ENCODE measurements at regions not wholly inside any gene's neighbourhood (a gene's known extent, or its start where the extent isn't known, plus 50 kb on each side); places are given as distances from the start of the nearest gene placed in this dataset.
"Not testable (repeated sequence)": the region's sequence is repeated elsewhere in the genome, so short reads cannot be mapped to it uniquely, and the experiment has no call there.

DNA sequence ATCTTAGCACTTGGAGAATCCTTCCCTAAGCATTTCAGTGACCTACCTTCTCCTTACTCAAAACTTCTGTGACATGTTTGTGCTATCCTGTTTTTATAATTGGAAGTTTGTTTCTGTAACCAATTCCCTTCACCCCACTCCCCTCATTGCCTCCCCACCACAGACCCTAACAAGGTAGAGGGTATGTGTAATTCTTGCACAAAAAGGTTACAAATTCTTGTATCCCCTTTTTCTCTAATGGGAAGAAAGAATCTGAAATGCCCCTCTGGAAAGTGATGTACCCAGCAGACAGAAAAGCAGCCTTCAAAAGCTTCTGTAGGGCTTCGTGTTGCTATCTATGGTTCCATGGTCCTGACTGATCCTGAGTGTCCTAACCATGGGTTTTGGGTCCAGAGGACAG lies 111.7 kb upstream of the TMEM170B start:
- no peak for DNase-seq

DNA sequence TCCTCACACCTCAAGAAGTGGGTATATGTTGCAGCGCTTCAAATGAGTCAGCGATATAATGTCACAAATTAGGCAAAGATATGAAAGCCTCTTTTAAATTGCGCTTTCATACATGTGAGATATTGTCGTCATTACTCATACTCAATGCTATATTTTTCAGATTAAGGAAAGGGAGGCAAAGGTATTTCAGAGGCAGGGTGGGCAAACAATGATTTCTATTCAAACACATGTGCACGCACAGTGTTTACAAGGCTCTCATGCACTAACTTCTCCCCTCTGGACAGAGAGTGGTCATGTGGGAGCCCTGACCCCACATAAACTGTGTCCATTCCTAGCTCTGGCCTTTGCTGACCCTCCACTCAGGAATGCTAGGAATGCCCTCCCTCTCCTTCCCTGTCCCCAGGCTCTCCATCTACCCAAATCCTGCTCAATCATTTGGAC lies 112.1 kb upstream of the TMEM170B start:
- DNase-seq = no peak

DNA sequence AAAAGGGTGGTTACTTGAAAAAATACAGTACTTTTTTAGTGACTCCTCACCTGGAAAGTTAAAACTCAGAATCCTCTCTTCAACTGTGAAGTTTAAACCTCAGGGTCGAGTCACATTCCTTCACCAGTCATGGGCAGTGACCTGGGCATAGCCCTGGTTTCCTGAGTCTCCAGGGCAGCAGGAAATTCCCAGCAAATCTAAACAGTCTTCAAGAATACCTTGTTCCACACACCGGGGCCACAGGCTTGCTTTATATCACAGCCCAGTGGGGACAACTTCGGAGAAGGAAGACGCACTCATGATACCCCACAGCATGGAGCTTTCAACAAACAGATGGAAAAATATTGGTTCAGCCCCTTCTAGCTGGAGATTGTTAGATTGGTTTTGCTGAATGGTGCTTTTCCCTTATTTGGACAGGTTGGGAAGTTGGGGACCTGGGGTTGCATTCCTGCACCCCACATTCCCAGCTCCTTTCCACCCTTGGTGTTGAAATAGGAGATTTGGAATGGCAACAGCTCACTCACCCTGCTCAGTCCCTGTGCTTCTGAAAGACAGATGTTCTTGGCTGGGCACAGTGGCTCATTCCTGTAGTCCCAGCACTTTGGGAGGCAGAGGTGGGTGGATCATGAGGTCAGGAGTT lies 113.0 kb upstream of the TMEM170B start:
- no peak for DNase-seq

DNA sequence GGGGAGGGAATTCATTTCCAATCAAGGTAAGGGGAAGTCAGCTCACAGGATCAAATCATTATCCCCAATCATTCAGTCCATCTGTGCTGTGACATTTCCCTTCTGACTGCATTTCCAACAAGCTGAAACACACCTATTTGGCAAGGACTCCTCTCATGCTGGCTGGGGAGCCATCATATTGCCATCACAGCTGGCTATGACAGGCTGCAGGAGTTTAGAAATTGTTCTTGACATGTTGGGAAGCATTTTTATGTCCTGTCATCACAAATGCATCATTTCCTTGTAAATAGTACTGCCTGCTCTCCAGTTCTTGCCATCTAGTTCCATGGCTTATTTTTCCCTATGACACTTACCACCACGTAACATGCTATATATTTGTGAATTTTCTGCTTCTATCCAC lies 113.9 kb upstream of the TMEM170B start:
- no peak for DNase-seq

DNA sequence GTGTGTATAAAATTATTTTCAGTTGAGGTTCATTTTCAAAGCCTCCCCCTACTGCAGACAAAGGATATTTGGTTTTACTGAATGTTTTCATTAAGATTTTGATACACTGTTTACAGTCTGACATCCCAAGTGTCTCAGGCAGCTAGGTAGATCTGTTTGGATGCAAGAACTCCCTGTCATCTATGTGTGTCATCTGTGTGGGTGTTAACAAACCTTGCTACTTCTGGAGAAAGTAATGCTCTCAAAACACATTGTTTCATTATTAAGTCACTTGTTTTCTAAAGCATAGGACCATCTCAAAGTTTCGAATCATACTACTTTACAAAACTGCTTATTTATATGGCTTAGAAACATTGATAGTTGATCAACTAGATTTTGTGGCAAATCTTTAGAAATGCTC lies 114.5 kb upstream of the TMEM170B start:
- DNase-seq = no peak

DNA sequence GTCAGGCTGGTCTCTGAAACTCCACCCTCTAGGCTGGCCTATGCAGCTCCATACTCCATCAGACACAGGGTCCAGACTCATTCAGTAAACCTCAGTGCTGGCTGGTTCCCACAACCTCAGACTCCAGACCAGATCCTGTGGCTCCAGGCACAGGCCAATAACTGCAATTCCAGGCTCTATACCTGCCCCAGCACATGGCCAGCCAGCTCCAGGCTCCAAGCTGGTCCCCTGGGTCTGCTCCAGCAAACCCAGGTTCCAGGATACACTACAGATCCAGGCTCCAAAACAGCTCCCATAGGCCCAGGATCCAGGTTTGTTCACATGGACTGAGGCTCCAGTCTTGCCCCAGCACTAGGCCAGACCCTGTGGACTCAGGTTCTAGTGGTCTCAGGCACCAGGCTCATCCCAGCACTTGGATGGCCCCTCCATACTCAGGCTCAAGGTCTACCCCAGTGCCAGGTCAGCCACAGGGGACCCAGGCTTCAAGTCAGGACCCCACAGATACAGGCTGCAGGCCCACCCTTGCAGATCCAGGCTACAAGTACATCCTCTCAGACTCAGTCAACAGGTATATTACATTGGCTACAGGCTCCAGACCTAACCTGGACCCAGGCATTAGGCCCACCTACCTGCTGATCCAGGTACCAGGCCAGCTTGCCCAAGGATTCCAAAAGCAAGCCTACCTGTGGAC lies 117.6 kb upstream of the TMEM170B start:
- DNase-seq = no peak

DNA sequence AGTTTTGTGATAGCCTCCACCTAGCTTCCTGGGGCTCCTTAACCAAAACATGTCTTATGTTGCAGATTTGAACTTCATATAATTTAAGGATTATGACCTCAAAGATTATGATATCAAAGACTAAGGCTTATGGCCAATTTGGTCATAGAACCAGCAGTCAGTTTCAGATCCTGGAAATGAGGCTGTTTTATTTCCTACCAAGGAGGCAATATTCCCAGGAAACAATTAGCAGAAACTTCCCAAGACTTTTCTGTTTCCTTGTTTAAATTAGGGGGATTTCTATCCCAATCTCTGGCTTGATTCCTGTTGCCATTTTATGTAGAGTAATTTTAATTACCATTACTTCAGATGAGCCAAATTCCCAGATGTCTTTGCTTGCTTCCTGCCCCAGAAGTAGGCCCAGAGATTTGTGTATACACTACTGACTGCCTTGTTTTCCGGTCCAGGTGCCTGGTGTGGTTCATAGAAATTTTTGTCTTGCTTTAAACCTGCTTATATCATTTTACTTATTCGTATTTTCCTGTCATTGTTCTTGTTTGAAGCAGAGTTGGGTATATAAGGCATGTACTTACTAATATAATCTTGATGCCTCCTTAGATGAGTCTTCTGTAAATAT lies 119.2 kb upstream of the TMEM170B start:
- no peak for DNase-seq

DNA sequence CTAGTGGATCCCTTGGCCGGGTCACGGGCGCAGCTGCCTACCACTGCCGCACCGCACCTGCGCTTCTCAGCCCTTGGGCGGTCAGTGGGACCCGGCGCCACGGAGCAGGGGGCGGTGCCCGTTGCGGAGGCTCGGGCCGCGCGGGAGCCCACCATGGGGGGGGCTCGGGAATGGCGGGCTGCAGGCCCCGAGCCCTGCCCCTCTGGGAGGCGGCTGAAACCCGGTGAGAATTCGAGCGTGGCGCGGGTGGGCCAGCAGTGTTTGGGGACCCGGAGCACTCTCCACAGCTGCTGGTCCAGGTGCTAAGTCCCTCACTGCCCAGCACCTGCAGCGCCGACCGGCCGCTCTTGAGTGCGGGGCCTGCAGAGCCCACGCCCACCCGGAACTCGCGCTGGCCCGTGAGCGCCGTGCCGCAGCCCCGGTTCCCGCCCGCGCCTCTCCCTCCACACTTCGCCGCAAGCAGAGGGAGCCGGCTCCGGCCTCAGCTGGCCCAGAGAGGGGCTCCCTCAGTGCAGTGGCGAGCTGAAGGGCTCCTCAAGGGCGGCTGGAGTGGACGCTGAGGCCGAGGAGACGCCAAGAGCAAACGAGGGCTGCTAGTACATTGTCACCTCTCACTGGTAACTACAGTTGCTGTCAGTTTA lies 120.5 kb upstream of the TMEM170B start:
- DNase-seq = no peak

DNA sequence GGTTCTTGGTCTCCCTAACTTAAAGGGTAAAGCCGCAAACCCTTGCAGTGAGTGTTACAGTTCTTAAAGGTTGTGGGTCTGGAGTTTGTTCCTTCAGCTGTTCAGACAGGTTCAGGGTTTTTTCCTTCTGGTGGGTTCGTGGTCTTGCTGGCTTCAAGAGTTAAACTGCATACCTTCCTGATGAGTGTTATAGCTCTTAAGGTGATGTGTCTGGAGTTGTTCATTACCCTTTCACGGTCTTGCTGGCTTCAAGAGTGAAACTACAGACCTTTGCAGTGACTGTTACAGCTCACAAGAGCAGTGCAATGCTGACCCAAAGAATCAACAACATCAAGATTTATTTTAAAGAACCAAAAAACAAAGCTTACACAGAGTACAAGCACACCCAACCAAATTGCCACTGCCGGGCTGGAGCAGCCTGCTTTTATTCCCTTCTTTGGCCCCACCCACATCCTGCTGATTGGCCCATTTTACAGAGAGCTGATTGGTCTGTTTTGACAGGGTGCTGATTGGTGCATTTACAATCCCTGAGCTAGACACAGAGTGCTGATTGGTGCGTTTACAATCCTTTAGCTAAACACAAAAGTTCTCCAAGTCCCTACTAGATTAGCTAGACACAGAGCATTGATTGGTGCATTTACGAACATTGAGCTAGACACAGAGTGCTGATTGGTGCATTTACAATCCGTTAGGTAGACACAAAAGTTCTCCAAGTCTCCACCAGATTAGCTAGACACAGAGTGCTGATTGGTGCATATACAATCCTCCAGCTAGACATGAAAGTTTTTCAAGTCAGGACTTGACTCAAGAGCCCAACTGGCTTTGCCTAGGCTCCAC lies 121.2 kb upstream of the TMEM170B start:
- DNase-seq = not testable (repeated sequence)

DNA sequence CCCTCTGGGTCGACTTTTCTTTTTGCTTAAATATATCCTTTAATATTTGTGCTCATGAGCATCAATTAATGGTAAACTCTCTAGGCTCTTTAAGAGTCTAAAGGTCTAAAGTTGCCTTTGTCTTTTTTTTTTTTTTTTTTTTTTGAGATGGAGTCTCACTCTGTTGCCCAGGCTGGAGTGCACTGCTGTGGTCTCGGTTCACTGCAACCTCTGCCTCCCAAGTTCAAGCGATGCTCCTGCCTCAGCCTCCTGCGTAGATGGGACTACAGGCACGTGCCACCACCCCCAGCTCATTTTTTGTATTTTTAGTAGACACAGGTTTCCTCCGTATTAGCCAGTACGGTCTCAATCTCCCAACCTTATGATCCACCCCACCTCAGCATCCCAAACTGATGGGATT lies 122.0 kb upstream of the TMEM170B start:
- DNase-seq = no peak

DNA sequence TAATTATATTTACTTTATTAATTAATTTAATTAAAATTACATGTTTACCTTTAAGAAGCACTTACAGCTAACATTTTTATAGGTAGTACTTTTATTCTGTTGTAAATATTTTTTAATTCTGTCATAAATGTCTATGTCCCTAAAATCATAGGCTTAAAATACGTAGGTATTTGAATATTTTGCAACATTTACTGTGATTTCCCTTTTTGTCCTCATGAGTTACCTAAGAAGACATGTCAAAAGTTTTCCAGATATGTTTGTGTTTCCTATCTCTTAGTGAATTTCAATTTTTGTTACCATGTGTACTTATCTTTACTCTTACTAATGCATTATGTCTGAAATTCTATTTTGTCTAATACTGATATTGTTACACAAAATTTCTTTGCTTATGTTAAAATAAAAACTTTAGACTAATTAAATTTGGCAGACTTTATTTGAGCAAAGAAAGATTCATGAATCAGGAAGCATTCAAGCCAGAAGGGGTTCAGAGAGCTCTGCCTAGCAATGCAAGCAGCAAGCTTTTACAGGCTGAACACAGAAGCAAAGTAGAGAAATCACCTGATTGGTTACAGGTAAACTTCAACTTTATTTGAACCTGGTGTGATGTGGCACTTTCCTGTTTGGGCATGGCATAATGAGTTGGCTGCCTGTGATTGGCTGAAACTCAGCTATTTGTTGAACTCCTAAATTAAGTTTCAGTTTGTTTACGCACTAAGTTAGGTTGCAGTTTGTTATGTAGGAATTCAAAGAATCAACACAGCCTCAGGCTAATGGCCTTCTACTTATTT lies 123.2 kb upstream of the TMEM170B start:
- DNase-seq = no peak

DNA sequence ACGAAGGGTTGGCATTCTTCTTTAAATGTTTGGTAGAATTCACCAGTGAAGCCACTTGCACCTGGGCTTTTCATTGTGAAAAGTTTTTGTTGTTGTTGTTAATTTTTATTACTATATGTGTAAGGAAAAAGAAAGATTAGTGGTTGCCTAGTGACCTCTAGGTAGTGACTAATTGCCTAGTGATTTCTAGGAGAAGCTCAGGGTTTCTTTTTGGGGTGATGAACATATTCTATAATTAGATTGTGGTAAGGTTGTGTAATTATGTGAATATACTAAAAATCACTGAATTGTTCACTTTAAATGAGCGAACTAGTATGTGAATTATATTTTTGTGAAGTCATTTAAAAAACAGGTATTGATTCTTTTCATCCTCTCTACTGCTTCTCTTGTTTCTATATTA lies 123.8 kb upstream of the TMEM170B start:
- DNase-seq = no peak

DNA sequence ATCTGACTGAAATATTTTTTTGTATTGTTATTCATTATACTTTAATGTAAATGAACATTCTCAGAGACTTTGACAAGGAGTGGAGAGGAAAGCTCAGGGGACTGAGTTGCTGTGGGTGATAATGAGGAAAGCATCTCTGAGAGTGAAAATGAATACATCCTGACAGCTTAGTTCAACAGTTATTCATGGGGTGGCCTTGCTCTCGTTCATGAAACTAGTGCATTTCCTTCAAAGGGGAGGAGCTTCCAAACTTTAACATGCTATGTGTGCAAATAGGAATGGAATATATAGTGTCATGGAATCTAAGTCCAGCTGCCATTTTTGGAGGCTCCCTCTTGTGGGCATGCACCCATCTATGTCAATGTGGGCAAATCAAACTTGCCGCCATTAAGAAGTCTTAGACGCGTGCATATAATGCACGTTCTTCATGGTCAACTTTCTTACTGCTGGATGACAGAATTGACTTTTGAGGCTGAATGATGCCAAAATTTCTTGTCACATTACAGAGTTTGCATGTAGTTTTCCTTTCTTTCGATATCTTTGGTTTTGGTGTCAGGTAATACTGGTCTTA lies 124.3 kb upstream of the TMEM170B start:
- DNase-seq = no peak

DNA sequence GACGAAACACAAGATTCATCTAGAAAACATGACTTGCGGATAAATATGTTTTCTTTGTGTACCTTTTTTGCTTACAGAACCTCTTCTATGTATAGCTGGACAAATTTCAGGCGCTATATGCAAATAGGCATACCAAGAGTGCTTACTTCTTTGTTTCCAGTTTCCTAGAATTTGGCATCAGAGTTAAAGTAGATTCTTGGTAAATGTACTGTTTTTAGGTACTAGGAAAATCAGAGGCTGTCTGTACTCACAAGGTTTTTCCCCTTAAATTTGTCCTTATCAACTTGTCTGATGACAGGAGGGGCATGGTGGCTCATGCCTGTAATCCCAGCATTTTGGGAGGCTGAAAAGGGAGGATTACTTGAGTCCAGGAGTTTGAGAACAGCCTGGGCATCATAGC lies 124.9 kb upstream of the TMEM170B start:
- no peak for DNase-seq

DNA sequence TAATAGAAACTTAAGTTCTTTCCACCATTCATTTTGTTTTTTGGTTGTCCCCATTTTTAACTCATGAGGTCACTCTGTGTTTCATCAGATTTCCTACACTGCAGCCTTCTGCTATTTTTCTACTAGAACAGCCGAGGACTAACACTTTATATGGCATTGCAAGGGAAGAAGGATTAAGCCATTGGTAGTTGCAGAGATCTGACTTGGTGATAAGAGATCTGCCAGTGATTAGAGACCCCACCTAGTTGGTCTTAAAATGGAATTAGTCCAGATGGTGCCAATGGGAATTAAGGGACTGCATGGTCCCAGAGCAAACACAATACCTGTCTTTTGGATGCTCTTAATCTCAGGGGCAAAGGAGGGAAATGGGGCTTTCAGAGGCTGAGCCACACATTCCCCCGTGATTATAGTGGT lies 125.5 kb upstream of the TMEM170B start:
- no peak for DNase-seq

DNA sequence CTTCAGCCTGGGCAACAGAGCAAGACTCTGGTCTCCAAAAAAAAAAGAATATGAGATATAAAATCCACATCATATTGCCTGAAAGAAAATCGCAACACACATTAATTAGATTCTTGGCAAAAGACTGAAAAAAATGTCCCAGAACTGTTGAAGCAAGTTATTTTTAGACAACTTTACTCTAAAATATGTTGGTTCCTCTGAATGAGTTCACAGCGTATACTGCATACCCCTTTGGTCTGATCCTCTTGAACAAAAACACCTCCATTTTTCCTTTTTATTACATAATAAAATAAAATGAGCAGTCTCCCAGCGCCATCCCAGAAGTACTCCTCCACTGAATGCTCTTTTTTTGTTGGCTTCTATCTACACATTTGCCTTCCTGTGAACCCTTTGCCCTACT lies 126.0 kb upstream of the TMEM170B start:
- DNase-seq = no peak

DNA sequence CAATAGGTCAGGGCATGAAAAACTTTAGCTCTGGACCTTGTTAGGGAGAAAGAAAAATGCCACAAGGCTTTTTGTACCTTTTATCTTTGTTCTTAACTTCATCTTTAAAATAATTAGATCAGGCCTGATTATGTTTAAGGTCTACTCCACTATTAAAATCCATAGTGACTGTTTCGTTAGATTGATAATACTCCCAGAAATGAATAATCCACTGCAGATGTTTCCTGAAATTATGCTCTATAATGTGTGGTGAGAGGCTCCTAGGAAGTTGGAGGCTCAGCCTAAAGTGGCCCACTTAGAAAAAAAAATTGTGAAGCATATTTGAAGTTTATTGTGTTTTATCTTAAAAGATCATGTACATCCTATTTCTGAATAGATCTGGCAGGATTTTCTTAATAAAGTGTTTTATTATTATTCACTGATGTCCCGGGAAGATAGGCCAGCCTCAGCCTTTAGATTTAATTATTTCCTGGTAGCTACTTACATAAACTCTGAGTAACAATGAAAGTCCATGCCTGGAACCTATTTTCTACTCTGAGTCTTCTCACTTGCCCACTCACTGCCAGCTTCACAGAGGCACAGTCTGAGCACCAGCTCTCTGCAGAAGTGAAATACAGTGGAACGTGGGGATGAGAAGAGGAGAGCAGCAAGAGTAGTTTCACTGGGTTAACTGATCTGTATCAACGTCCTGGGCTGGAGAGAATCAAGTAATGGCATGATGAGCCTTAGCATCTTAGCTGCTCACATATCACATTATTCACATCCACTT lies 126.8 kb upstream of the TMEM170B start:
- no peak for DNase-seq

DNA sequence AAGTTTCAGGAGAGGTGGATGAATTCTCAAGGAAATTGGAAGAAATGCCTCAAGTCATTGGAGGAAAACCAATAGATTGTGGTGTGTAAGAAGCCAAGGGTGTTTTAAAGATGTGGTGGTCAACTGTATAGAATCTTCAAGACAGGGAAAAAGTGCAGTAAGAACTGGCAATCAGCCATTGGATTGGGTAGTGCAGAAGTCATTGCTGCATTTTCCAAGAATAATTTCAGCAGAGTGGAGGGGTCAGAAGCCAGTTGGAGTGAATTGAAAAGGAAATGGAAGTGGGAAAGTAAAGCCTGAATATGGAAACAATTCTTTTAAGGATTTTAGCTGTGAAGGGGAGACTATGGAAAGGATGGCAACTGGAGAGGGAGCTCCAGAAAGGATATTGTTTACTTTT lies 128.2 kb upstream of the TMEM170B start:
- no peak for DNase-seq

DNA sequence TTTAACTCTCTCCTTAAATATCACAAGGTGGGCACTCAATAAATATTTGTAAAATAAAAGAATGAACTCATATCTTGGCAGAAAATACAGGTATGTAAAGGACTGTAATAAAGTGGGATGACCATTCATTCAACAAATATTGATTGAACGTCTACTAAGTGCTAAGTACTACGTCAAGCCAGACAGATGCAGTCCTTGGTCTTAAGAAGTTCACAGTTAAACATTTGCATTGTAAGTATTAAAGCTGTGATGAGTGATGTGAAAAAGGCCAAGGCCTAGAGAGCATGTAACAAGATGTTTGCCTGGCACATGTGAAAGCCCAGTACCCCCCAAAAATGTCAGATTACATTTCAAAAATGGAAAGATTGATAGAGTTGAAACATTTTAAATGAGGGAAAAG lies 130.1 kb upstream of the TMEM170B start:
- no peak for DNase-seq

DNA sequence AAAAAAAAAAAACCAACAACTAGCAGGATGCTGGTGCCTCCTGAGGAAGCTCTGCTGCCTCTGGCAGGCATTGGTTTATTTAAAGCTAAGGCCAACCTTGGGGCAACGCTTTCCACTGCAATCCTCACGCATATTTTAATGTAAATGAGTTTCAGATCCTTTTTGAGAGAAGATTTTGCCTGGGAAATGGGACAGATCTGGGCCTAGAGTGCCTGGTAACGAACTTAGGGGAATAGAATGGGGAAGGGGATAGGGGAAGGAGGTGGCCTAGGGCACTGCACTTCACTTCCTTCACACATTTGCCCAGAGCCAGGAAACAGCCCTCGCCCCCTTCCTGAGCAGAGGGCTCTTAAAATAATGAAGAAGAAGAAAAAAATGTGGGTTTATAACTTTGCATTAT lies 132.7 kb upstream of the TMEM170B start:
- no peak for DNase-seq

DNA sequence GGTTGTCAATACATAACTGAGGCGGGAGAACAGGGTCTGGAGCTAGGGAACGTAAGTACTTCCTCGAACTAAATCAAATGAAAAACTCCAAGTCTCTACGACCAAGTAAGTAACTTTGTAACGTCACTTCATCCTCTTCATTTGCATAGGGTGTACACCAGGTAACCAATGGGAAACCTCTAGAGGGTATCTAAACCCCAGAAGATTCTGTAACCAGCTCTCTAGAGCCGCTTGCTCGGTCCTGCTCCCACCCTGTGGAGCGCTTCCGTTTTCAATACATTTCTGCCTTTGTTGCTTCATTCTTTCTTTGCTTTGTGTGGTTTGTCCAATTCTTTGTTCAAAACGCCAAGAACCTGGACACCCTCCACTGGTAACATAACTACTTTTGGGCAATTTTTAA lies 133.5 kb upstream of the TMEM170B start:
- DNase-seq = no peak
